ENCODE measurements at regions not wholly inside any gene's neighbourhood (a gene's known extent, or its start where the extent isn't known, plus 50 kb on each side); places are given as distances from the start of the nearest gene placed in this dataset.

- Histone ChIP-seq H3K9me3 (ENCODE audit: low read length) (no peaks in the 10 kb centered on the region), H3K4me2 (ENCODE audit: low read length) (no peak overlapping the region), H3K4me3 (ENCODE audit: low read depth, low read length, poor library complexity, severe bottlenecking) (no peak overlapping the region), H4K20me1 (ENCODE audit: insufficient read depth, low read length) (no peaks in the 10 kb centered on the region), H2AFZ (ENCODE audit: low read length) (no peak overlapping the region), H3K9ac (ENCODE audit: low read length) (no peak overlapping the region), H3K36me3 (ENCODE audit: insufficient read depth, low read length) (no peaks in the 10 kb centered on the region), H3K27ac (ENCODE audit: low read depth, low read length, poor library complexity, severe bottlenecking) (no peak overlapping the region), H3K79me2 (ENCODE audit: insufficient read depth, low read length) (no peaks in the 10 kb centered on the region), H3K27me3 (ENCODE audit: insufficient read depth, low read length) (no peaks in the 10 kb centered on the region), H3K9me2 (ENCODE audit: low read depth, low read length) (no peaks in the 10 kb centered on the region), H3K4me1 (ENCODE audit: insufficient read depth, low read length, severe bottlenecking) (no peaks in the 10 kb centered on the region), H3F3A (ENCODE audit: insufficient read depth, low read length) (no peaks in the 10 kb centered on the region)
- no peak for TF ChIP-seq CTCF (IDR thresholded peaks at IDR 0.05; ENCODE audit: low read length)
- no peak for TF ChIP-seq EZH2 (IDR thresholded peaks at IDR 0.05; ENCODE audit: borderline replicate concordance, low read length)
These were observed 66.1 kb upstream of the PROX1 start for GRCh38 chr1:213921712-213922111.

- Histone ChIP-seq H4K20me1 (ENCODE audit: insufficient read depth, low read length) (no peaks in the 10 kb centered on the region), H3K4me2 (ENCODE audit: low read length) (no peak overlapping the region), H3K4me1 (ENCODE audit: insufficient read depth, low read length, severe bottlenecking) (no peaks in the 10 kb centered on the region), H3K9ac (ENCODE audit: low read length) (no peak overlapping the region), H3K36me3 (ENCODE audit: insufficient read depth, low read length) (no peaks in the 10 kb centered on the region), H3K4me3 (ENCODE audit: low read depth, low read length, poor library complexity, severe bottlenecking) (no peak overlapping the region), H3K27me3 (ENCODE audit: insufficient read depth, low read length) (no peaks in the 10 kb centered on the region), H3F3A (ENCODE audit: insufficient read depth, low read length) (no peaks in the 10 kb centered on the region), H3K9me2 (ENCODE audit: low read depth, low read length) (no peaks in the 10 kb centered on the region), H2AFZ (ENCODE audit: low read length) (no peak overlapping the region), H3K9me3 (ENCODE audit: low read length) (no peaks in the 10 kb centered on the region), H3K79me2 (ENCODE audit: insufficient read depth, low read length) (no peaks in the 10 kb centered on the region), H3K27ac (ENCODE audit: low read depth, low read length, poor library complexity, severe bottlenecking) (no peak overlapping the region)
- no peak for TF ChIP-seq CTCF (IDR thresholded peaks at IDR 0.05; ENCODE audit: low read length)
- no peak for TF ChIP-seq EZH2 (IDR thresholded peaks at IDR 0.05; ENCODE audit: borderline replicate concordance, low read length)
These were observed 62.1 kb upstream of the PROX1 start for GRCh38 chr1:213925531-213926182.

GRCh38 chr1:213927846-213928245 is 59.9 kb upstream of the PROX1 start:
- H3K4me2 ChIP-seq (ENCODE audit: low read length), result no peak overlapping the region
- no peaks in the 10 kb centered on the region for H3K36me3 ChIP-seq (ENCODE audit: insufficient read depth, low read length)
- no peaks in the 10 kb centered on the region for H3K9me3 ChIP-seq (ENCODE audit: low read length)
- no peak overlapping the region for H3K9ac ChIP-seq (ENCODE audit: low read length)
- no peak overlapping the region for H3K4me3 ChIP-seq (ENCODE audit: low read depth, low read length, poor library complexity, severe bottlenecking)
- no peak for TF ChIP-seq EZH2 (IDR thresholded peaks at IDR 0.05; ENCODE audit: borderline replicate concordance, low read length)
- no peak for TF ChIP-seq CTCF (IDR thresholded peaks at IDR 0.05; ENCODE audit: low read length)
- H2AFZ ChIP-seq (ENCODE audit: low read length), result no peak overlapping the region
- no peak overlapping the region for H3K27ac ChIP-seq (ENCODE audit: low read depth, low read length, poor library complexity, severe bottlenecking)
- no peaks in the 10 kb centered on the region for H3K9me2 ChIP-seq (ENCODE audit: low read depth, low read length)
- H3K4me1 ChIP-seq (ENCODE audit: insufficient read depth, low read length, severe bottlenecking), result no peaks in the 10 kb centered on the region
- H3F3A ChIP-seq (ENCODE audit: insufficient read depth, low read length), result no peaks in the 10 kb centered on the region
- H4K20me1 ChIP-seq (ENCODE audit: insufficient read depth, low read length), result no peaks in the 10 kb centered on the region
- H3K79me2 ChIP-seq (ENCODE audit: insufficient read depth, low read length), result no peaks in the 10 kb centered on the region
- H3K27me3 ChIP-seq (ENCODE audit: insufficient read depth, low read length), result no peaks in the 10 kb centered on the region

All from OCI-LY1 (cell line).